ENCODE measurements at regions not wholly inside any gene's neighbourhood (a gene's known extent, or its start where the extent isn't known, plus 50 kb on each side); places are given as distances from the start of the nearest gene placed in this dataset.

DNA sequence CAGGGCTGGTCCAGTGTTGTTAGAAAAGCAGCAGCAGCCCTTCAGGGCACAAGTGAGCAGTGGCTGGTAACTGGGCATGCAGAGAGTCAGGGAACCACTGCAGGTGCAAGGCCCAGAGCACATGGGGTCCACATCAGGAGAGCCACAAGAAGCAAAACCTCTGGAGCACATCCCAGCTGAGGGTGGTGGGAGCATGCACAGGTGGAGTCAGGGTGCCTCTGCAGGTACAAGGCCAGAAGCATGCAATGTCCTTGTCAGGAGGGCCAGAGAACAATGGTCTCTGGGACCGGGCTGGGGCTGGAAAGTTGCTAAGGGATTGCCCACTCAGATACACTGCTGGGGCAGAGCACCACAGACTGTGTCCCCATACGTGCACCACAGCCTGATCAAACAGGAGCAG lies 226.1 kb upstream of the UBE2E2 start:
- H2BK120ac ChIP-seq (ENCODE audit: low read depth, low read length), result no peak overlapping the region
- no peaks in the 10 kb centered on the region for H3K36me3 ChIP-seq (replicated peaks in 1 of 2; ENCODE audit: control insufficient read depth in 2 of 2, insufficient read depth in 2 of 2, low read length in 2 of 2)
- H4K8ac ChIP-seq (ENCODE audit: low read depth, low read length), result no peak overlapping the region
- DNase-seq (ENCODE audit: low spot score), result no peak
- H2BK5ac ChIP-seq (ENCODE audit: low read length), result no peak overlapping the region
- H3K18ac ChIP-seq (ENCODE audit: low read length), result peak overlapping the region; percentile 52
- H3K79me1 ChIP-seq (ENCODE audit: low read depth, low read length), result no peaks in the 10 kb centered on the region
- H3K27ac ChIP-seq (replicated peaks; ENCODE audit: low read length), result no peak overlapping the region
- WGBS, 2 donors (ENCODE audit: extremely low coverage in 2 of 2, insufficient read length in 2 of 2, insufficient replicate concordance in 1 of 2), result no CpG with 5 or more reads among the region's 2 CpGs
- peak overlapping the region; percentile 21 for H2BK15ac ChIP-seq (ENCODE audit: low read length)
- no peak overlapping the region for H2BK12ac ChIP-seq (ENCODE audit: low read length)
- H3K4ac ChIP-seq (ENCODE audit: low read length), result no peak overlapping the region
- H3K4me3 ChIP-seq (ENCODE audit: low read length in 2 of 2), result peak overlapping the region in 1 of 2 donors; percentile 16
- no peaks in the 10 kb centered on the region for H3K27me3 ChIP-seq (ENCODE audit: control insufficient read depth in 3 of 3, insufficient read depth in 3 of 3, low read depth in 1 of 3, low read length in 3 of 3)
- no peak overlapping the region for H3K23ac ChIP-seq (ENCODE audit: low read depth, low read length, poor library complexity)
- H3K4me1 ChIP-seq (ENCODE audit: control insufficient read depth in 2 of 2, insufficient read depth in 1 of 2, low read depth in 1 of 2, low read length in 2 of 2), result peaks cover 0 to 4% of the 10 kb centered on the region in 2 donors
- H3K9ac ChIP-seq (ENCODE audit: low read depth, low read length, poor library complexity), result no peak overlapping the region
- H3K14ac ChIP-seq (ENCODE audit: low read length), result no peak overlapping the region
- H3K9me3 ChIP-seq (replicated peaks in 1 of 2; ENCODE audit: control insufficient read depth in 2 of 2, insufficient read depth in 1 of 2, low read depth in 1 of 2, low read length in 2 of 2), result peaks cover 0 to 2% of the 10 kb centered on the region in 2 donors
- H3K4me2 ChIP-seq (ENCODE audit: insufficient read depth, low read length, poor library complexity, severe bottlenecking), result no peak overlapping the region
- H4K91ac ChIP-seq (ENCODE audit: low read depth, low read length, poor library complexity), result no peak overlapping the region
- no peak overlapping the region for H2AFZ ChIP-seq (ENCODE audit: low read length)
- peak overlapping the region; percentile 74 for H2AK5ac ChIP-seq (ENCODE audit: low read depth, low read length)

GRCh38 chr3:22977650-22978289 lies 225.4 kb upstream of the UBE2E2 start:
- peaks cover 0 to 2% of the 10 kb centered on the region in 2 donors for H3K9me3 ChIP-seq (replicated peaks in 1 of 2; ENCODE audit: control insufficient read depth in 2 of 2, insufficient read depth in 1 of 2, low read depth in 1 of 2, low read length in 2 of 2)
- no peak overlapping the region for H2AFZ ChIP-seq (ENCODE audit: low read length)
- no peak overlapping the region for H3K23ac ChIP-seq (ENCODE audit: low read depth, low read length, poor library complexity)
- H4K8ac ChIP-seq (ENCODE audit: low read depth, low read length), result no peak overlapping the region
- no peak overlapping the region for H2BK15ac ChIP-seq (ENCODE audit: low read length)
- no peak overlapping the region for H3K4ac ChIP-seq (ENCODE audit: low read length)
- H2BK5ac ChIP-seq (ENCODE audit: low read length), result no peak overlapping the region
- H2AK5ac ChIP-seq (ENCODE audit: low read depth, low read length), result no peak overlapping the region
- H3K4me3 ChIP-seq (ENCODE audit: low read length in 2 of 2), result no peak overlapping the region
- H3K18ac ChIP-seq (ENCODE audit: low read length), result no peak overlapping the region
- H3K27ac ChIP-seq (replicated peaks; ENCODE audit: low read length), result no peak overlapping the region
- peaks cover 0 to 4% of the 10 kb centered on the region in 2 donors for H3K4me1 ChIP-seq (ENCODE audit: control insufficient read depth in 2 of 2, insufficient read depth in 1 of 2, low read depth in 1 of 2, low read length in 2 of 2)
- no peak overlapping the region for H3K14ac ChIP-seq (ENCODE audit: low read length)
- no peaks in the 10 kb centered on the region for H3K27me3 ChIP-seq (ENCODE audit: control insufficient read depth in 3 of 3, insufficient read depth in 3 of 3, low read depth in 1 of 3, low read length in 3 of 3)
- no peak overlapping the region for H3K9ac ChIP-seq (ENCODE audit: low read depth, low read length, poor library complexity)
- no peak overlapping the region for H2BK12ac ChIP-seq (ENCODE audit: low read length)
- H3K79me1 ChIP-seq (ENCODE audit: low read depth, low read length), result no peaks in the 10 kb centered on the region
- H3K4me2 ChIP-seq (ENCODE audit: insufficient read depth, low read length, poor library complexity, severe bottlenecking), result no peak overlapping the region
- H4K91ac ChIP-seq (ENCODE audit: low read depth, low read length, poor library complexity), result no peak overlapping the region
- H2BK120ac ChIP-seq (ENCODE audit: low read depth, low read length), result no peak overlapping the region
- no peak for DNase-seq (ENCODE audit: low spot score)
- H3K36me3 ChIP-seq (replicated peaks in 1 of 2; ENCODE audit: control insufficient read depth in 2 of 2, insufficient read depth in 2 of 2, low read length in 2 of 2), result no peaks in the 10 kb centered on the region
- no CpG with 5 or more reads among the region's 3 CpGs for WGBS, 2 donors (ENCODE audit: extremely low coverage in 2 of 2, insufficient read length in 2 of 2, insufficient replicate concordance in 1 of 2)

GRCh38 chr3:22979581-22979980 lies 223.5 kb upstream of the UBE2E2 start:
- no peak overlapping the region for H2AK5ac ChIP-seq (ENCODE audit: low read depth, low read length)
- no peak overlapping the region for H3K23ac ChIP-seq (ENCODE audit: low read depth, low read length, poor library complexity)
- peak overlapping the region; percentile 44 for H3K18ac ChIP-seq (ENCODE audit: low read length)
- no peak overlapping the region for H2BK15ac ChIP-seq (ENCODE audit: low read length)
- no peak overlapping the region for H4K91ac ChIP-seq (ENCODE audit: low read depth, low read length, poor library complexity)
- no peak overlapping the region for H3K4ac ChIP-seq (ENCODE audit: low read length)
- H3K4me2 ChIP-seq (ENCODE audit: insufficient read depth, low read length, poor library complexity, severe bottlenecking), result no peak overlapping the region
- H3K27ac ChIP-seq (replicated peaks; ENCODE audit: low read length), result no peak overlapping the region
- no peaks in the 10 kb centered on the region for H3K79me1 ChIP-seq (ENCODE audit: low read depth, low read length)
- peaks cover 0 to 2% of the 10 kb centered on the region in 2 donors for H3K9me3 ChIP-seq (replicated peaks in 1 of 2; ENCODE audit: control insufficient read depth in 2 of 2, insufficient read depth in 1 of 2, low read depth in 1 of 2, low read length in 2 of 2)
- no peaks in the 10 kb centered on the region for H3K36me3 ChIP-seq (replicated peaks in 1 of 2; ENCODE audit: control insufficient read depth in 2 of 2, insufficient read depth in 2 of 2, low read length in 2 of 2)
- peaks cover 0 to 6% of the 10 kb centered on the region in 2 donors for H3K4me1 ChIP-seq (ENCODE audit: control insufficient read depth in 2 of 2, insufficient read depth in 1 of 2, low read depth in 1 of 2, low read length in 2 of 2)
- H3K4me3 ChIP-seq (ENCODE audit: low read length in 2 of 2), result no peak overlapping the region
- H2BK120ac ChIP-seq (ENCODE audit: low read depth, low read length), result no peak overlapping the region
- no CpG with 5 or more reads among the region's 4 CpGs for WGBS, 2 donors (ENCODE audit: extremely low coverage in 2 of 2, insufficient read length in 2 of 2, insufficient replicate concordance in 1 of 2)
- no peak overlapping the region for H3K14ac ChIP-seq (ENCODE audit: low read length)
- no peak overlapping the region for H2AFZ ChIP-seq (ENCODE audit: low read length)
- H2BK5ac ChIP-seq (ENCODE audit: low read length), result no peak overlapping the region
- H4K8ac ChIP-seq (ENCODE audit: low read depth, low read length), result no peak overlapping the region
- H3K9ac ChIP-seq (ENCODE audit: low read depth, low read length, poor library complexity), result no peak overlapping the region
- no peak for DNase-seq (ENCODE audit: low spot score)
- H2BK12ac ChIP-seq (ENCODE audit: low read length), result no peak overlapping the region
- no peaks in the 10 kb centered on the region for H3K27me3 ChIP-seq (ENCODE audit: control insufficient read depth in 3 of 3, insufficient read depth in 3 of 3, low read depth in 1 of 3, low read length in 3 of 3)

GRCh38 chr3:22980346-22980745 lies 222.8 kb upstream of the UBE2E2 start:
- no CpG with 5 or more reads among the region's 7 CpGs for WGBS, 2 donors (ENCODE audit: extremely low coverage in 2 of 2, insufficient read length in 2 of 2, insufficient replicate concordance in 1 of 2)
- Histone ChIP-seq H3K18ac (ENCODE audit: low read length) (no peak overlapping the region), H3K27ac (replicated peaks; ENCODE audit: low read length) (no peak overlapping the region)

More at GRCh38 chr3:22980346-22980745, 222.8 kb upstream of the UBE2E2 start:
- H3K36me3 ChIP-seq (replicated peaks in 1 of 2; ENCODE audit: control insufficient read depth in 2 of 2, insufficient read depth in 2 of 2, low read length in 2 of 2), result no peaks in the 10 kb centered on the region
- H3K9ac ChIP-seq (ENCODE audit: low read depth, low read length, poor library complexity), result no peak overlapping the region
- peaks cover 0 to 6% of the 10 kb centered on the region in 2 donors for H3K4me1 ChIP-seq (ENCODE audit: control insufficient read depth in 2 of 2, insufficient read depth in 1 of 2, low read depth in 1 of 2, low read length in 2 of 2)
- H2BK5ac ChIP-seq (ENCODE audit: low read length), result no peak overlapping the region
- no peak overlapping the region for H3K23ac ChIP-seq (ENCODE audit: low read depth, low read length, poor library complexity)
- no peak overlapping the region for H3K14ac ChIP-seq (ENCODE audit: low read length)
- no peak overlapping the region for H2AFZ ChIP-seq (ENCODE audit: low read length)
- no peak overlapping the region for H3K4me2 ChIP-seq (ENCODE audit: insufficient read depth, low read length, poor library complexity, severe bottlenecking)
- no peak overlapping the region for H4K91ac ChIP-seq (ENCODE audit: low read depth, low read length, poor library complexity)
- no peak overlapping the region for H2BK15ac ChIP-seq (ENCODE audit: low read length)
- no peak overlapping the region for H2AK5ac ChIP-seq (ENCODE audit: low read depth, low read length)
- no peak for DNase-seq (ENCODE audit: low spot score)
- no peaks in the 10 kb centered on the region for H3K27me3 ChIP-seq (ENCODE audit: control insufficient read depth in 3 of 3, insufficient read depth in 3 of 3, low read depth in 1 of 3, low read length in 3 of 3)
- no peak overlapping the region for H3K4ac ChIP-seq (ENCODE audit: low read length)
- no peak overlapping the region for H4K8ac ChIP-seq (ENCODE audit: low read depth, low read length)
- H3K4me3 ChIP-seq (ENCODE audit: low read length in 2 of 2), result no peak overlapping the region
- H3K79me1 ChIP-seq (ENCODE audit: low read depth, low read length), result no peaks in the 10 kb centered on the region
- peaks cover 0 to 2% of the 10 kb centered on the region in 2 donors for H3K9me3 ChIP-seq (replicated peaks in 1 of 2; ENCODE audit: control insufficient read depth in 2 of 2, insufficient read depth in 1 of 2, low read depth in 1 of 2, low read length in 2 of 2)
- H2BK12ac ChIP-seq (ENCODE audit: low read length), result no peak overlapping the region
- no peak overlapping the region for H2BK120ac ChIP-seq (ENCODE audit: low read depth, low read length)
